NCI-H510A treated with DMSO at 0.1 percent for 48 hours (cell line): ENCODE measurements at regions not wholly inside any gene's neighbourhood (a gene's known extent, or its start where the extent isn't known, plus 50 kb on each side); places are given as distances from the start of the nearest gene placed in this dataset.
"Not testable (repeated sequence)": the region's sequence is repeated elsewhere in the genome, so short reads cannot be mapped to it uniquely, and the experiment has no call there.

Experiments used
- DNase-seq: peaks from one replicate; lab custom pipeline; 2025; lab: John Stamatoyannopoulos, UW

GRCh38 chr2:176424746-176425145, 155.5 kb downstream of the MTX2 start:
- no peak for DNase-seq

GRCh38 chr2:176427549-176427948, 158.3 kb downstream of the MTX2 start:
- DNase-seq: peak; percentile 53

GRCh38 chr2:176428944-176429469, 159.8 kb downstream of the MTX2 start:
- DNase-seq: not testable (repeated sequence)

DNA sequence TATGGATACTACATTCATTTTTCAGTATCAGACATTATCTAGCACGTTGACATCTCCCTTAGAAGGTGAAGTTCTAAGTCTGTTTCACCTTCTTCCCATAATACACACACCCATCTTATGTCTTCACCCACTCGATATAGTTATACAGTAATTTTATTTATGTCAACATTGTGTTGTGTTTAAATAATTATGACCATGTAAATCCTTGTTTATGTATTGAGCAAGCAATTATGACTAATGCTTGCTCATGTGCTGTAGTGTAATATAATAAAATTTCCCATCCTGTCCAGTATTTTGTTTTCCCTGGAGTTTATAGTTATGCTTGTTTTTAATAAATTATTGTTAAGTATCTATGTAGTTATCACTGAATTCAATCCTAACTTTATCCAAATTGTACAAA, 163.2 kb downstream of the MTX2 start:
- no peak for DNase-seq

- DNase-seq: no peak
These were observed 166.5 kb downstream of the MTX2 start for GRCh38 chr2:176435729-176436128.

DNA sequence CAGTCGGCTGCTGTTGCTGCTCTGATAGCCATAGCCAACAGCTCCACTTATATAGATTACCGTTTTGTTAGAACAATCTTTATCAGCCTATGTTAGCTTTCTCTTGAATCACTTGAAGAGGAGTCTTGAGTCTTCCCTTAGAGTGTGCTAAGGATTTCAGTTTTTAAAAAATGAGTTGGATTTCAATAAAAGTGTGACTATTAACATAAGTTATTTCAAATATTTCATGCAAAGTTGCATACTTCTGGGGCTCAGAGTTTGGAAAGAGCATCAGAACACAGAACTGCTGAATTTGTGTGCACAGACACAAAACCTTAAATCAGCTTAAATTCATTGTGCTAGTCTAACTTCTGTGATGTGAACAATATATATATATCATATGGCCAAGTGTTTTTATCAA, 174.7 kb downstream of the MTX2 start:
- no peak for DNase-seq

DNA sequence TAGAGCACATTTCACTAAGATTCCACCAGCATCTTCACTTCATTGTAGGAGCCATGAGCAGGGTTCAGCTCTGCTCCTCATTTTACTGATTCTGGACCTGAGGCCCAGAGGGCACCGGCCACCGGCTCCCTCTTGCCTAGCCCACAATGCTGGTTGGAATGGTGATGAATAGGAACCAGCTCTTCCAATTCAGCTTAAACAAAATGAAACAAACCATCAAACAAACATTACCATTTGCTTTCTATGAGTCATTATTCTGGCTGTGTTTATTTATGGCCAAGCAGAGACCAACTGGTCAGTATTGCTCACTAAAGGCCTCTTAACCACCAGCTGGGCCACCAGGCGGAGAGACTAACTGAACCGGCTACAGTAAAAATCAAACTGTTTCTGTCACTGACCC, 176.7 kb downstream of the MTX2 start:
- DNase-seq: no peak

- peak; percentile 65 for DNase-seq
These were observed 177.6 kb downstream of the MTX2 start for GRCh38 chr2:176446718-176447414.

DNA sequence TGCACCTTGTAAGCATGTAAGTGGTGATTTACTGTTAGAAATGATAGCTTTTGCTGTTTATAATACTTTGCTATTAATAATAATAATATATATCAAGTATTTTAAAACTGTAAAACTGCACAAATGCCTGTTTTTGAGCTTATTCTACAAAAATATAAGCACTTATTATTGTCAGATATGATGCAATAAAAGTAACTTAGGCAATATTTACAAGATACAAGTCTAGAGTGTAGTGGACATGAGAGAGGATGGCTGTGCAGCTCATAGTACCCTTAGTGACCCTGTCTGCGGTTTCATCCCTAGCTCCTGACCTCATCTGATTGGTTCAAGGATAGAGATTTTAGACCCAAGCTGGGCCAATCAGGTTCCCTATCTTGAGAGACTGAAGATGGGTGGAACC, 178.4 kb downstream of the MTX2 start:
- no peak for DNase-seq

- DNase-seq: no peak
These were observed 180.6 kb downstream of the MTX2 start for GRCh38 chr2:176449852-176450251.

DNA sequence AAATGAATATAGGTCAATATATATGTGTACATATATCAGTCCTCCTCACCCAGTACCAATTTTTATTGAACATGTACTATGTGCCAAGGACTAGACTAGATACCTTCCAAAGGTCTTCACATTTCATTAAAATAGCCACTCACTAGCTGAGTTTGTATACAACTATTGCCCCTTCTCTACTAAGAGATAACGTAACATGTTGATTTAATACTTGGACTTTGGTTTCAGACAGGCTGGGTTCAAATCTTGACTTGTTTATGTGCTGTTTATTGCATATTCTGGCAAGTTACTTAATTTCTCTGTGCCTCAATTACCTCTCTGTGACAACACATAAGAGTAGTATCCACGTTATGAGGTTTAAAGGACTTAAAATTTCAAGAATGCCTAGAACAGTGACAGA, 184.5 kb downstream of the MTX2 start:
- no peak for DNase-seq

- DNase-seq: peak; percentile 93
These were observed 185.9 kb downstream of the MTX2 start for GRCh38 chr2:176454893-176455815.

DNA sequence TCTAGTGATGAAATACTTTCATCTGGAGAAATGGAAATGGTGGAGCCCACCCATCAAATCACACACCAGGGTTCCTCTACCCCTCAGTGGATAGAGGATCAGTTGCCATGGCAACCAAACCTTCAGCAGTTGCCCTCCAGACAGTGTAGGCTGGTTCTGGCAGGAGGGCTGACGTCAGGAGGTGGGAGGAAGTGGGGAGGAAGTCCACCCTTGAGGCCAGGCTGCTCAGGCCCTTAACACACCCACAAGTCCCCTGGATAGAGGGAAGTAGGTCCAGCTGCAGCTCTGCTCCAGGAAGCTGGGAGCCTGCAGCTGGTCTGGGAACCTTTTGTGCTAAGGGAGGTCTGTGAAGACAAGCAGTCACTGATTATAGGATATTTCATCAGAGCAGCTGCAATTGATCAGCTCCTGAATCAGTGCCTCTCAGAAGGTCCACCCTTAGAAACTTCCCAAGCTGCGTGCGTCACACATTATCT, 186.6 kb downstream of the MTX2 start:
- no peak for DNase-seq

DNA sequence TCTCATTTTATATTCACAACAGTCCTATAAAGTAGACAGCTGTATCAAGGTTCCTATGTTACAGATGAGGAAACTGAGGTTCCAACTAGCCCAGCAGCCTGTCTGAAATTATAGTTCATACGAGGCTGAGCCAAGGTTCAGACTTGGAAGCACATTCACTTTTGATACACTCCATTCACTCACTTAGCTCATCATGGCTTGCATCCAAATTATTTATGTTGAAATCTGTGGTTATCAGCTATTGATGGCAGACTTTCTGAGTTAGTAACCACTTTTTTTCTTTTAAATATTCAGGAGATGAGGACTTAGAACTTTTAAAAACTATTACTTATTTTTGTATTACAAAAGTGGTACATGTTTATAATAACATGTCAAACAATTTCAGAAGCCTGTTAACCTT, 188.2 kb downstream of the MTX2 start:
- no peak for DNase-seq

DNA sequence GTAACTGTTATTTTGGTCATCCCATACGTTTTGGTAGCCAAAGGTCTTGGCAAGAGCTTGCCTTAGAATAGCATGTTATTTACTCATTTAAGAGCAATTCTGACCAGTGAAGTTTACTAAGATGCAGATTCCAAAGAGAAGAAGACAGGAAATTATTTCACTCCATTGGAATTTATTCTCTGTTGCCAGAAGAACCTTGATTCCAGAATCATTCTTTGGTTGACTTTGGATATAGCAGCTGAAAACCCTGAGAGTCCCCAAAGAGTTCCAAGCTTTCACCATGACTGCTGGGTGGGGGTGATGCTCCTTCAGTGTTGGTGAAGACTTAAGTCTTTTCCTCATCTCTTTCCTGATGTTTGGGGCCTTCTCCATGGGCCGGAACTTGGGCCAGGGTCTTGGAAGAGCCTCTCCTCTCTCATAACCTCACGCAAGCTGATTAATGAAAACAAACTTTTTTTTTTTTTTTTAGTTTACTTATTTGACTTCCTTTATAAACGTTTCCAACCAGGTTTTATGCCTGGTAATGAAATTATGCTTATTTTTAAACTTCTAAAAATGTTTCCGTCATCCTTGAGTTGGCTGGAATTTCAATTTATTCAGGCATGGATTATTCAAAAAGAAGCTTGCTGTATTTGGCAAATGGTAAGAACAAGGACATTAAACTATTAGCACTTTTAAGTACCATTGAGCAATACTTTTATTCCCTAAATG, 192.0 kb downstream of the MTX2 start:
- no peak for DNase-seq

DNA sequence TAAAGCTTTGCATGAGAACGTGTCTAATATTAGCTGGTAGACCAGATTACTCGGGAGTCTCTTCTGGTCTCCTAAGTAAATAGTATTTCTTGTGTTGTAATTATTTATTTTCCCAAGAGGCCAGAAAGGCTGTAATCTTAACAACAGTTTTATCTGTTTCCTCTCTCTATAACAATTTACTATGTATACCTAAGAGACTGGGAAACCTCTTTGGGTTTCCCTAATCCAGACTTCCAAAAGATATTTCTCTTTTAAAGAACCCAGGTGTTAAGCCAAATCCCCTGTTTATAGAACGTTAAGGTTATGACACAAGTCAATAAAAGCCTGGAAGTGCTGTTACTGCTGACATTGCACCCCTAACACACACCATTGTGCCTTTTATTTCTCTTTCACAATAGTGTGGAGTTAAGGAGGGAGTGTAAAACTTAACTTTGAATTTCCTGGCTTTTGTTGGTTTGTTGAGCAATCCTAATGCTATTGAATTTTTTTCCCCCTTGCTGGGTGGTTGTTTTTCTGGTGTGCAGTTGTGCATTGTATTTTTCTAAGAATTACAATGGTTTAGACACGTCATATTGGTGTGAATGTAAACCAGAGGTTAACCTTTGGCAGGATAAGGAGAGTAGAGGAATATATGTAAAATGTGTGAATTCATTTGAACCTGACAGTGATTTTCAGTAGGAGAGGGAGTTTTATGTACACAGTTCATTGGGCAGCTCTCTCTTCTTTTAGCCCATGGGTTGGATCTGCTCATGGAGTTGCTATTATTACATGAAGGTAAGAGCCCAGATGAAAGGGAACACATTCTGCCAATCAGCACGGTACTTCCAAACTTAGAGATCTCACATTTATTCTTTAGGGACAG, 192.8 kb downstream of the MTX2 start:
- no peak for DNase-seq

DNA sequence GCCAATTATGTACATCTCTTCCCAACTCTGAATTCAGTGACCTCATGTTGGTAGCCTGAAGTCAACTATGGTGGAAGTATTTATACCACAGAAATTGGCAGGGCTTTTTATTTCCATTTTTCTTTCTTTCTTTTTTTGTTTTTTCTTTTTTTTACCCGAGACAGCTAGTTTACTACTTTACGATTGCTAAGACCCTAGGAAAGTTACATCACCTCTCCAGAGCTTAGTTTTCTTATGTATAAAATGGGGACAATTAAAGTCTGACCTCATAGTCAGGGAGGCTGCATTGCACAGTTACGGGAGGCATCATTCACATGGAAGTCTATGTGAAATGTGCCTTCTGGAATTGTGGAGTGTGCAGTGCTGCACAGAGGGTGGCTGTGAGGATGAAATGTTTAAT, 194.3 kb downstream of the MTX2 start:
- DNase-seq: no peak

DNA sequence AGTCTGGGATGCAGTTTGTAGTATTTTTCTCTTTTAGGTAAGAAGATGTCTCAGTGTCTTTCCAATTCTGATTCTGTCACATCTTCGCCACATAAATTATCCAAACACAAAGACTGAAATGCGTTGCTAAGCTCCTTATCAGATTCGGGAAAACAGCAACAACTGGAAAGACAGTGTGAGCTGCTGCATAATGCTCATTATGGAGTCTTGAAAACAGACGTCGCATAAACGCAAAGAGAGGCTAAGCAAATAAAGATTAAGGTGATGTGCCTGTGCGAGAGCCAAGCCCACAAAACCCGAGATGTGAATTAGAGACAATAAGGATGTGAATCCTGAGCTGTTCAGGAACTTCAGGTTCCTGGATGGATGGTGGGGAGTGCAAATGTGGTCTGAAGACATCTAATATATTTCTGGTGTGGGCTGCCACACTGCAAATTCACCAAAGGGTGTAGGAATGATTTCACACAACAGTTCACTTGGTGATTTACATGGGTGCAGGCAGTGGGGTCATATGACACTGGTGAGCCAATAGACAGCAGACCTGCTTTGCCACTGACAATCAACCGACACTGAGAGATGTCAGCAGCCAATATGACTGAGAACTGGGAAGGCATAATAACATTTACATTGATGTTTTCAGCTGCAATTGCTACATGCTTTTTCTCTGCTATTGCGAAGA, 195.8 kb downstream of the MTX2 start:
- peak; percentile 56 for DNase-seq

- no peak for DNase-seq
These were observed 197.7 kb downstream of the MTX2 start for GRCh38 chr2:176466918-176467452.

DNA sequence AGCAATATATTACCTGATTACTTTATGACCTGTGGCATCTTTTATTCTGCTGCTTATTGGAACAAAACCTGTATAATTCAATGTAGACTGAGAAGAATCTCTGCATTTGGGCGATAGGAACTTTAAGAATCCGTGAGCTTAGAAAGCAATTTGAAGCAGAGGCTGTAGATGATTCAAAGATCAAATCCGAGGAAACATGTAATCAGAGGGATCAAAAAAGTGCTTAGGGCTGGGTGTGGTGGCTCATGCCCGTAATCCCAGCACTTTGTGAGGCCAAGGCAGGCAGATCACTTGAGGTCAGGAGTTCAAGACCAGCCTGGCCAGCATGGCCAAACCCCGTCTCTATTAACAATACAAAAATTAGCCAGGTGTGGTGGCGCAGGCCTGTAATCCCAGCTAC, 198.4 kb downstream of the MTX2 start:
- DNase-seq: no peak
